ENCODE measurements at regions not wholly inside any gene's neighbourhood (a gene's known extent, or its start where the extent isn't known, plus 50 kb on each side); places are given as distances from the start of the nearest gene placed in this dataset.
"Not testable (repeated sequence)": the region's sequence is repeated elsewhere in the genome, so short reads cannot be mapped to it uniquely, and the experiment has no call there.

GRCh38 chr5:37962389-37962788, 122.5 kb upstream of the GDNF start:
- no peak for DNase-seq (ENCODE audit: low spot score)

- DNase-seq (ENCODE audit: low spot score): no peak
Measured at GRCh38 chr5:37957218-37957617, 117.4 kb upstream of the GDNF start.

GRCh38 chr5:37955748-37956147, 115.9 kb upstream of the GDNF start:
- no peak for DNase-seq (ENCODE audit: low spot score)

- no peak for DNase-seq (ENCODE audit: low spot score)
Measured at GRCh38 chr5:37954561-37954960, 114.7 kb upstream of the GDNF start.

GRCh38 chr5:37951946-37952721, 112.3 kb upstream of the GDNF start:
- DNase-seq (ENCODE audit: low spot score): no peak

GRCh38 chr5:37950436-37950835, 110.6 kb upstream of the GDNF start:
- DNase-seq (ENCODE audit: low spot score): no peak

GRCh38 chr5:37945446-37945845, 105.6 kb upstream of the GDNF start:
- DNase-seq (ENCODE audit: low spot score): no peak

- DNase-seq (ENCODE audit: low spot score): not testable (repeated sequence)
Measured at GRCh38 chr5:37943136-37943535, 103.3 kb upstream of the GDNF start.

- no peak for DNase-seq (ENCODE audit: low spot score)
Measured at GRCh38 chr5:37940931-37941623, 101.2 kb upstream of the GDNF start.

- no peak for DNase-seq (ENCODE audit: low spot score)
Measured at GRCh38 chr5:37938861-37939260, 99.0 kb upstream of the GDNF start.

GRCh38 chr5:37938076-37938852, 98.4 kb upstream of the GDNF start:
- DNase-seq (ENCODE audit: low spot score): no peak

GRCh38 chr5:37936091-37936490, 96.2 kb upstream of the GDNF start:
- no peak for DNase-seq (ENCODE audit: low spot score)

GRCh38 chr5:37933576-37933975, 93.7 kb upstream of the GDNF start:
- DNase-seq (ENCODE audit: low spot score): no peak

- DNase-seq (ENCODE audit: low spot score): no peak
Measured at GRCh38 chr5:37932450-37932849, 92.6 kb upstream of the GDNF start.

GRCh38 chr5:37931541-37931940, 91.7 kb upstream of the GDNF start:
- DNase-seq (ENCODE audit: low spot score): no peak

- DNase-seq (ENCODE audit: low spot score): no peak
Measured at GRCh38 chr5:37930350-37930749, 90.5 kb upstream of the GDNF start.

GRCh38 chr5:37929791-37930190, 90.0 kb upstream of the GDNF start:
- no peak for DNase-seq (ENCODE audit: low spot score)

- DNase-seq (ENCODE audit: low spot score): not testable (repeated sequence)
Measured at GRCh38 chr5:37927753-37928152, 87.9 kb upstream of the GDNF start.

- DNase-seq (ENCODE audit: low spot score): no peak
Measured at GRCh38 chr5:37926732-37927131, 86.9 kb upstream of the GDNF start.

- DNase-seq (ENCODE audit: low spot score): no peak
Measured at GRCh38 chr5:37921452-37921851, 81.6 kb upstream of the GDNF start.

- no peak for DNase-seq (ENCODE audit: low spot score)
Measured at GRCh38 chr5:37918424-37918823, 78.6 kb upstream of the GDNF start.

- DNase-seq (ENCODE audit: low spot score): no peak
Measured at GRCh38 chr5:37916525-37916924, 76.7 kb upstream of the GDNF start.
